Activated CD4-positive, alpha-beta T cell treated with anti-CD3 and anti-CD28 coated beads, Interleukin-2, amount 50 U/mL, for 24 hours (primary cell): ENCODE measurements at regions not wholly inside any gene's neighbourhood (a gene's known extent, or its start where the extent isn't known, plus 50 kb on each side); places are given as distances from the start of the nearest gene placed in this dataset.
"Not testable (repeated sequence)": the region's sequence is repeated elsewhere in the genome, so short reads cannot be mapped to it uniquely, and the experiment has no call there.

Source experiments
- DNase-seq, 2 donors: peaks; one replicate each; pipeline ENCODE4 v3.0.0-alpha.2; 2020; ENCODE audit warnings: low read depth in 1 of 2, low spot score in 1 of 2

DNA sequence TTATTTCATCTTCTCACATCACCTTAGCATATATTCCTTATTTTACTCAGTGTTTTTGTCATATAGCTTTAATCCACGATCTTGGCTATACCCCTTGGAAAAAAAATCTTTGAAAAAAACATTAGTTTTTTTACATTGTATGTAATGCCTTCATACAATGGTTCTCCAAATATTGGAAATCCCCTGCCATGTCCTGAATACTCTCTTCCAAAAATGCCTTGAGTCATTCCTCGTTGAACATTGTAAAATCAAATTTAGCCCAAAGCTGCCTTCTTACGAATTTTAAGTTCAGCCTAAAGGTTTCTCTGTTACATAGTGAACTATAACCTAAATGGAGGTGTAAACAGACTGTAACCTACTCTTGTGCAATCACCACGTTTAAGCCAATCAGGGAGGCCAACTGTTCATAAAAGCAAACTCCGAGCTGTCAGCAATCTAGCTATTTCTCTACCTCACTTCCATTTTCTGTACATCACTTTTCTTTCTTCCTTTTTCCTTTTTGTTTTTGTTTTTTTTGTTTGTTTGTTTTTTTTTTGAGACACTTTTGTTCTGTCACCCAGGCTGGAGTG, 140.1 kb downstream of the ANXA2 start:
- no peak for DNase-seq

DNA sequence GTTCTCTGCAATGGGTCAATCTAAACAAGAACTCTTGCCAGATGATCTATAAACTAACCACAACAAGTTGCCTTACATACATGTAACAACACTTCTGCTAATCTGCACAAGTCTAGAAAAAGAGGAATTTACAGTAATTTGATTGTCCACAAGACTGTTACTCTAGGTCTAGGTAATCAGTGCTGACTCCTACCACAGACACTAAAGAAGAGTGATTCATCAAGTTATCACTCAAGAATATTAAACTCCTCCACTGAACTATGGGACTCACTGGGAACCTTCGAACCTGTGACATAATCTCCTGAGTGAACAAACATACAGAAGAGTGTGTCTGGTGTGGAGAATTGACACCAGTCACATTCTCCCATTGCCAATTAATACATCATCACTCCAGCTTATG, 138.3 kb downstream of the ANXA2 start:
- no peak for DNase-seq

DNA sequence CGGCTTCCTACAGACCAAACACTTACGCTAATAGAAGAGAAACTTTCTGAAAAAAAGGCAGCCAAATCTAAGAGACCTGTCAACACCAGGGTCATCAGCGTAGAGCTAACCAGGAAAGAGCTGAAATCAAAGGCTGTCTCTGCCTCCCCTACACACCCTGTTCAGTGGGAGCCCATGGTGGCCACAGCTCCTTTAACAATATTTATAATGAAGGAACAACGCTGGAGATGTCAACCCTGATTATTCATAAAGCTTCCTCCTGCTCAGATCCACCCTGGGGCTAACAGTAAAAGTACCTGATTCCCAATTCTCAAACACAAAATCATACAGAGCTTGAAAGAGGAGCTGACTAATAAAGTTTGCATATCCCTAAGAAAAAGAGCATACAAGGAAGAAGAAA, 133.7 kb downstream of the ANXA2 start:
- DNase-seq, result no peak

DNA sequence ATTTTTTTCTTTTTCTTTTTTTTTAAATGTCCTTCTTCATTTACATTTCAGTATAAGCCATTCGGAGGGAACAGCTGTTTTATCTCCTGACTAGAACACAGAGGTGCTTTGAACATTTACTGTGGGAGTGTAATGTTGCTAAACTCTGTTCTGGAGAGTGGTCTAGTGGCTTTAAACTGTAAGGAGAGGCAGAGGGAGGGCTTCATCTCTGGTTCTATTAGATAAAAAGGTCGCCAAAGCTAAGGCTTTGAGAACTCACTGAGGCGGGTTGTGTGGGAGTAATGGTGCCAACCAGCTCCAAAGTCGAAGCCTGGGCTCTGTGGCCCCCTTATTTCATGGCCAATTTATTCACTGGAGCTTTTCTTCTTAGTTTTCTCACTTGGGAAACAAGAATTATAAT, 133.2 kb downstream of the ANXA2 start:
- DNase-seq, result no peak

DNA sequence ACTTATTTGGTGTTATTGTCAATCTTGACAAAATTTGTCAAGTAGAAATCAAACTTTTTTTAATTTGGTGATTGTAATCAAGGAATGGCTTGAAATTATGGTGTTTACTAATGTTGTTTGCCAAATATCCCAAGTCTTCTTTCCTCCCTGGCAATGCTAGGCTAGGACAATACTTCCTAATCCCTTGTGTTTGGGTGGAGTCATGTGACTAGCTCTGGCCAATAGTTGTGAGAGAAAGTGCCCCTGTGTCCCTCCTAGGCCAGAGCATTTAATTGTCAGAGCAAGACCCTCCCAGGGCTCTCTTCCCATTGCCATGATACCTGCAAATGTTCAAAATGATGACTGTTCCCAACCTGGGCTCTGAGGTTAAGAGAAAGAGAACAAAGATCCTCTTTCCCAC, 132.7 kb downstream of the ANXA2 start:
- DNase-seq, result no peak

DNA sequence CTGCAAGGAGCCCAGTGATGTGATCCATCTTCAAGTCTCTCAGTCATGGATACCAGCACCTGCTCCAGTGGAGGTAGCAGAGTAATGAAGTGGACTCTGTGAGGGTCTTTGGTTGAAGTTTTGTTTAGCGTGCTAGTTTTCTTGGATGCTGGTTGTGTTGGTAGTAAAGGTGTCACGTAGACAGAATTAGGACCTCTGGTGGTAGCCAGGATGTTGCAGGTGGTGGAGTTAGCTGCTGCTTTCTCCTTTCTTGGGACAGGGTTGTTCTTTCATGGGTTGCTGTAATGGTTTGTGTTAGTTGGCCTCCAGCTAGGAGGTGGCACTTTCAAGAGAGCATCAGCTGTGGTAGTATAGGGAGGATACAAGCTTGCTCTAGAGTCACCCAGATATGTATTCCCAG, 125.2 kb downstream of the ANXA2 start:
- DNase-seq, result no peak

DNA sequence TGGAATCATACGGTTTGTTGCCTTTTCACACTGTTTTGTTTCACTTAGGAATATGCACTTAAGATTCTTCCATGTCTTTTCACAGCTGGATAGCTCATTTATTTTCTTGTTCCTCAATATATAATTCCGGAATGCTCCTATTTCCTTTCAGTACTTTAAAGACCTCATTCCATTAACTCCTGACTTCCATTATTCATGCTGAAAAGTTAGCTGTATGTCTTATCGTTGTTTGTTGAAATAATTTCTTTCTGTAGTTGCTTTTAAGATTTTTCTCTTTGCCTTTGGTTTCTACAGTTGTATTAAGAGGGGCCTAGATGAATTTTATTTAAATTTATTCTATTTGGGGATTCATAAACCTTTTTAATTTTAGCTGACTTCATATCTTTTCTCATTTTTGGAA, 122.2 kb downstream of the ANXA2 start:
- DNase-seq, result no peak

DNA sequence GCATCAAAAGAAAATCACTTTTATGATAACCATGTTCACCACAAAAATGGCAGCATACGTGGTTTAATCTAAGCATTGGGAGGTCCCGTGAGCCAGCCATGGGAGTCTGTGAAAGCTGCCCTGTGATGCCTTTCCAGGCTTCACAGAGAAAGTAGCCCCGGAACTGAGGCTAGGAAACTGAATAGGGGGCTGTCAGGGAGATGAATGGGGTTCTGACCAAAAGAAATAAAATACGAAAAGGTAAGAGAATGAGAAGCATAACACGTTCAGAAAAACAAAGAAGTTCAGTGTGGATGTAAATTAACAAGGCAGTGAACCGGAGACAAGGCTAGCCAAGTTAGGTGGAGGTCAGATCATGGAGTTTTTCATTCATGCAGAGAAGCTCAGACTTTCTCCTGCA, 118.9 kb downstream of the ANXA2 start:
- no peak for DNase-seq

DNA sequence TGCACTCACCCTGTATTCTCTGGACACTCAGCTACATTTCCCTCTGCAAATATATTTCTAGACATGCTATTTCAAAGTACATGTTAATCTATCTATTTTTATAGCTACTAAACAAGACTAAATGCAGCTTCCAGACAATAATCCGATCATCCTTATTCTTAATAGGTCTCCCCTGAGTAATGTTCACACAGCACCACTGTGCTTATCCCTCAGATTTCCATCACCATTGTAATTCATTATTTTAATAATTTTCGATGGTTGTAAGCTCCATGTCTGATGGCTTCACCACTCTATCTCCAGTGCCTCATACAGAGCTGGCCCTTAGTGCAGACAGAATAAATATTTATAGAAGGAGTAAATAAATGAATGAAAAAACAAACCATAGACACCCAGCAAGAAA, 117.5 kb downstream of the ANXA2 start:
- DNase-seq, result no peak

DNA sequence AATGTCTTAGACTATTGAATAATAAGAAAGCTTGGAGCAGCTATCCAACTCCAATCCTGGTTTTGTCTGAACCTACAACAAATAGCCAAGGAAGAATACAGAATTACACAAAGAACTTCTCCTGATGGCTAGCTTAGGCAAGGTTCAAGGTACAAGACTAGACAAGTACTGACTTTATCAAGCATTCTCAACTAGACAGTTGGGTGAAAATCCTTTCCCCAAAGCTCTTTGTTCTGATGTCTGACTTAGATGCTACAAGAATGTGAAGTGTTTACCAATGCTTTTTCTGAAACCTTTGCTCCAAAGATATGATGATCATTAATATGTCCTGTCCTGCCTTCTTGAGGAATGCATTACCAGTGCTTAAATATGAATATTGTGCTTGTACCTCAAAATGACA, 113.8 kb downstream of the ANXA2 start:
- no peak for DNase-seq

DNA sequence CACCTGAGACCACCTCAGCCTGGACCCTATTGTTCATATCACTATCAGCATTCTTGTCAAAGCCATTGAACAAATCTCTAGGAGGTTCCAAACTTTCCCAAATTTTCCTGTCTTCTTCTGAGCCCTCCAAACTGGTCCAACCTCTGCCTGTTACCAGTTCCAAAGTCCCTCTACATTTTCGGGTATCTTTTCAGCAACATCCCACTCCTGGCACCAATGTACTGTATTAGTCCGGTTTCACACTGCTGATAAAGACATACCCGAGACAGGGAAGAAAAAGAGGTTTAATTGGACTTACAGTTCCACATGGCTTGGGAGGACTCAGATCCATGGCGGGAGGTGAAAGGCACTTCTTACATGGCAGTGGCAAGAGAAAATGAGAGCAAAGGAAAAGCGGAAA, 101.9 kb downstream of the ANXA2 start:
- not testable (repeated sequence) for DNase-seq

DNA sequence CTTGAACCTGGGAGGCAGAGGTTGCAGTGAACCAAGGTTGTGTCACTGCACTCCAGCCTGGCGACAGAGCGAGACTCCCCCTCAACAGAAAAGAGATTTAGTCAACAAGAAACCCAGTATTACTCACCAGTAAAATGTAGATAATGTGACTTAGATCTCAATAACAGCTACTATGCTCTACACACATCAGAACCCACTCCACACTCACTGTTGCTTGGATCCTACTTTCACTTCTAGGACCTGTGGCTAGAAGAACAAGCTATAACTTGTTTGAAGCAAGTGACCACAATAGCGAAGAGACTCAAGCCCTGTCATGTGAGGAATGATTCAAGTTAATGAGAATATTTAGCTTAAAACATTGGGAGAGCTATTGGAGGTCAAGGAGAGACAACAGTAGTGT, 100.7 kb downstream of the ANXA2 start:
- no peak for DNase-seq
